Astrocyte of the cerebellum (primary cell): ENCODE measurements at regions not wholly inside any gene's neighbourhood (a gene's known extent, or its start where the extent isn't known, plus 50 kb on each side); places are given as distances from the start of the nearest gene placed in this dataset.
A peak's percentile ranks its signal among the peaks of the same experiment; 100 is the strongest.

Source experiments
- DNase-seq: peaks from one replicate; pipeline ENCODE4 v3.0.0-alpha.2; 2011; ENCODE audit warnings: low read depth
- H3K4me3 ChIP-seq: 2 replicates; pipeline ENCODE4 v1.5.1; 2011; ENCODE audit warnings: mild to moderate bottlenecking, low read depth, low read length, moderate library complexity
- in situ Hi-C: cut with HindIII; loops from 2 replicates; pipeline ENCODE4 v1.10.0; 2017; ENCODE audit warnings: low sequenced_read_pairs
- TF ChIP-seq, protein P1 (sequence below): IDR thresholded peaks from 2 replicates; pipeline ENCODE4 v1.5.1; 2012; ENCODE audit warnings: low read length, low read depth, moderate library complexity, mild to moderate bottlenecking; ENCODE audit errors: missing control alignments

DNA sequence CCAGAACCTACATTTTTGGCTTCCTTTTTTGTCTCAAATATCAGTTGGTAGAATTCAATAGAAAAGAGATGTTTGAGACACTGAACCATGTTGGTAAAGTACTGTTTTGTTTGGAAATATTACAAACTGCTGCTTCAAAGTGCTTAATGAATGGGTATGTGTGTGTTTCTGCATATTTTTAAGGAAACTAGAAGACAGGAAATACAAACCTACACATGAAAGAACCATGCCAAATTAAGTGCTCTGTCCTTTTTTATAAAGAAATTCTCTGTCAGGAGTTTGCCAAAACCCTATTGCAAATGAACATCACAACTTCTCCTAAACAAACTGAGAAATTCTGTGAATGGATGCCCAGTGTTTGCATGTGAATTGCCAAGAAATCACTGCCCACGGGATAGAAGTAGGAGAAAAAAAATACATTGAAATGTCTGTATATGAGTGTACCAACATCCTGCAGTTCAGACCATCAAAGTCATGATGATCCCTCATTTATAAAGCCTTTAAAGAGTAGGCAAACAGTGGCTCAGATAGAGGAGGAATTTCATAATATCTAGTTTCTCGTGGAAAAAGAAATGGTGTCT lies 69.6 kb upstream of the RND3 start:
- TF ChIP-seq, protein P1, sequence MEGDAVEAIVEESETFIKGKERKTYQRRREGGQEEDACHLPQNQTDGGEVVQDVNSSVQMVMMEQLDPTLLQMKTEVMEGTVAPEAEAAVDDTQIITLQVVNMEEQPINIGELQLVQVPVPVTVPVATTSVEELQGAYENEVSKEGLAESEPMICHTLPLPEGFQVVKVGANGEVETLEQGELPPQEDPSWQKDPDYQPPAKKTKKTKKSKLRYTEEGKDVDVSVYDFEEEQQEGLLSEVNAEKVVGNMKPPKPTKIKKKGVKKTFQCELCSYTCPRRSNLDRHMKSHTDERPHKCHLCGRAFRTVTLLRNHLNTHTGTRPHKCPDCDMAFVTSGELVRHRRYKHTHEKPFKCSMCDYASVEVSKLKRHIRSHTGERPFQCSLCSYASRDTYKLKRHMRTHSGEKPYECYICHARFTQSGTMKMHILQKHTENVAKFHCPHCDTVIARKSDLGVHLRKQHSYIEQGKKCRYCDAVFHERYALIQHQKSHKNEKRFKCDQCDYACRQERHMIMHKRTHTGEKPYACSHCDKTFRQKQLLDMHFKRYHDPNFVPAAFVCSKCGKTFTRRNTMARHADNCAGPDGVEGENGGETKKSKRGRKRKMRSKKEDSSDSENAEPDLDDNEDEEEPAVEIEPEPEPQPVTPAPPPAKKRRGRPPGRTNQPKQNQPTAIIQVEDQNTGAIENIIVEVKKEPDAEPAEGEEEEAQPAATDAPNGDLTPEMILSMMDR: no peak
- H3K4me3 ChIP-seq: no peak overlapping the region
- in situ Hi-C loops: no loop called here
- DNase-seq: no peak

DNA sequence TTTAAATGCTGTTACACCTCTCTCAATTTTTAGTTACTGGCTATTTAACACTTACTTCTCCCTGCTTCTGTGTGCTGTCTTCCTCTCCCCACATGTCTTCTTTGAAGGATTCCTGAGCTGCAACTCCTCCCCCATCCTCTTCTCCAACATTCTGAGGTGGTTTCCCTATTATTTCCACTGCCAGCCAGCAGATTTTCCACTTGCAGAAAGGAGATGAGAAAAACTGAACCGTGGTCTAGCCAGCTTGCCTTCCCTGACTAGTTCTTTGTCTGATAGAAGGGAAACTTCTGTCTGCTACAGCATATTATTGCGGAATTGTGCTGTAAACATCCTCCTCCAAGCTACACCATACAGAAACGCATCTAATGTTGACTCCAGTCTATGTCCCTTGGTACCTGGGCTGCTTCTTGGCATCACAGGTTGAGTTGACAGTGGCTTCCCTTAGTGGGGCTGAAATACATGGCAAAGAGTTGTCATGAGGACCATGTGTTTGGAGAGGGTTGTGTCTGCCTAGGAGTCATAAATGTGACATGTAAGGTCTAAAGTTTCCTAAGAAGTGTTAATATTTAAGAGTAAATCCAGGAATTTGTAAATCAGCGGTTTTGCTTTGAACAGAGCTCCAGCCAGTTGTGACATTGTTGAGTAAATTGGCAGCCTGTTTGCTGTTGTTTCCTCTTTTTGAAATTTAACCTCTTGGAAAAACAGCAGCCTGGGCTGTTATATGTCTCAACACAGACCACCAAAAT lies 68.3 kb upstream of the RND3 start:
- no peak overlapping the region for H3K4me3 ChIP-seq
- no peak for DNase-seq
- in situ Hi-C loops: no loop called here
- TF ChIP-seq, protein P1: no peak

DNA sequence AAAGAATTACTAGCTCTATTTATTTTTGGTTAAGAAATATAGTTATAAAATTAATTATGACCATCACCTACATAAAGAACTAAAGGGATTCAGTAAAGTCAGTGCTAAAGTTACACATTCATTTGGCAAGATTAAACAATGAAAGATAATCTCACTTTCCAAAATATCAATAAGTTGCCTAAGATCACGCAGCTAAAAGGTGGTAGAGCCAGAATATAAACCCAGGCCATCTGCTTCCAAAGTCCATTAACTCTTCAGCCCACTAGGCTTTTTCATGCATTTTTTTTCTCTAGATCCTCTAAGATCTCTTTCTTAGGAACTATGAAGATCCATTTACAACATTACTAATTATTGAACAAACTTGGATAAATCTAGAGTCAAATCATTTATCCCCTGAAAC lies 66.6 kb upstream of the RND3 start:
- in situ Hi-C loops: no loop called here
- no peak overlapping the region for H3K4me3 ChIP-seq
- DNase-seq: no peak
- TF ChIP-seq, protein P1: no peak

DNA sequence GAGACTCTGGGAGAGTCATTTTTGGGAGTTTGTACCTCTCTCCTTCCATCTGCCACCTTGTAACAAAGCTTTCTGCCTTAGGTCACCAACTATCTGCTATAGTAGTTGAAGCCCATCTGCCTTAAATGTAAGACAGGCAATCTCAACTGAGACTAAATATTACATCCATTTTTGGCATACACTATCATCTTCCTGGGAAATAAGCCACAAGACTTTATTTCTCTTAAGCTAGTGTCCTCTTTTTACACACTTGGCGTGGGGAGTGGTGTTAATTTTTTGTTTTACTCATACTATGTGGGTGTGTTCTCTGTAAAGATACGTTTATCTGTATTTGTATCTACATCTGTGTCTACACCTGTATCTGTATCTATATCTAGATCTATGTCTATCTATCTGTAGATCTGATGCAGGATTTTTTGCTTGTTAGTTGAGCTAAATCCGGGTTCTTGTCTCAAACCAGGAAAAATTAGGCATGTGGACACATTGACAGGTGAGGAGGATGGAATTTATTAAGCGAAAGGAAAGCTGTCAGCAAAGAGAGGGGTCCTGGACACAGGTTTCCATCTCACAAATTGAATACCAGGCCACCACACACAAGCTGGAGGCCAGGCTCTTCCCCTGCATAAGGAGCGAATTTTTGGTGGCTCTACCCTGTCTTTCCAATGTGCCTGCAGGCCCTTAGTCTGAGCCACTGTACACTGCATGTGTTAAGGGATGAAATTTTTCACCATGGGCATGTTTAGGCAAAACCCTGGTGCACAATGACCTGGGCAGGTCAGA lies 64.8 kb upstream of the RND3 start:
- H3K4me3 ChIP-seq: no peak overlapping the region
- TF ChIP-seq, protein P1: no peak
- in situ Hi-C loops: no loop called here
- DNase-seq: no peak

DNA sequence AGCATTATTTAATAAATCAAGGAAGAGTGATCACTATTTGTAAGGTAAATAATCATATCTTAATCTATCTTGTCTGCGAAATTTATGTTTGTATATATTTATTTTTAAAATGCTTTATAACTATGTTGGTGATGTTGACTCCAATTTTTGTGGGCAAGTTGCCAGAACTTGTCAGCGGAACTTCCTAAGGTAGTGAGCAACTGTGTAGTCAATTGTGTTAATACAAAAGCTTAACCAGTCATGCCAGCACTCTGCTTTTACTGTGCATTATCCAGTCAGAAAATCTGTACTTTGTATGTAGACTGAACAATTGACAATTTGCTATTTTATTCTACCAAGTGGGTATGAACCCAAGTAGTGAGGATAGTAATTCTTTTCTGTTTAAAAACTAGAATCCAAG lies 61.9 kb upstream of the RND3 start:
- TF ChIP-seq, protein P1: no peak
- in situ Hi-C loops: no loop called here
- H3K4me3 ChIP-seq: no peak overlapping the region
- no peak for DNase-seq

DNA sequence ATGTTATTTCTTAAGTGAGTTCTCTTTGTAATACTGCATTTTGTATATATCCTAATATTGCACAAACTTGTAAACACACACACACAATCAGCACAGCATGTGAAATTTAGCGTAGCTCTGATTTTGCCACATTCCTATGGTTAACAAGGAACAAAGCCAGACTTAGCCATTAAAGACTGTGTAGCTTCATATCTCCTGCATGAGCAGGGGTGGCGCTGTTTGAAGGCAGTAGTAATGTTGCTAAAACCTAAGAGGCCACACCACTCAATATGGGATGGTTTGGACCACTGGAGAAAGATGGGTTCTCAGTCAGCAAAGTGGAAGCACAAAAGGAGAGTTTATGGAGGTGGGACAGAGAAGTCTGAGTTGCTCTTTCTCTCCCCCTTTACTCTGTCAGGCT lies 61.1 kb upstream of the RND3 start:
- H3K4me3 ChIP-seq: no peak overlapping the region
- no peak for DNase-seq
- TF ChIP-seq, protein P1: peak; percentile 51
- in situ Hi-C loops: no loop called here
